ENCODE measurements at regions not wholly inside any gene's neighbourhood (a gene's known extent, or its start where the extent isn't known, plus 50 kb on each side); places are given as distances from the start of the nearest gene placed in this dataset.

DNA sequence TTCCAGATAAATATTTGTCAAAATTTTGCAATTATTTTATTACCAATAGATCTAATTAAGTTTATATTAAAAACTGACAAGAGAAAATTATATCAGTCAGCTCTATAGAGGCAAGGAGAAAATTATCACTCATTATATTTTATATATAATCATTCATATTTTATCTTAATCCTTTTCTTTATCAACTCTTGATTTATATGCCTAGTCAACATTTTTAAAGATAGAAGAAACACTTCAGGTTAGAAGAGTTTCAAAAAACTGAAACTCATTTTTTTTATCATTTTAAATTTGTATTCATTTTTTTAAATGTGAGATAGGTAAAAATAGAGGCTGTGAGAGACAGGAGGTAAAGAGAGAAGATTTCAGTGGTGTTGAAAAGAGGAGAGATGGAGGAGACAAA, 217.3 kb upstream of the P2RY1 start:
- no peak for TF ChIP-seq CTCF (IDR thresholded peaks at IDR 0.05; ENCODE audit: insufficient read depth, low read depth, low read length)
- DNase-seq (ENCODE audit: low read depth): no peak
- H3K4me3 ChIP-seq (ENCODE audit: low read depth, low read length): no peak overlapping the region

DNA sequence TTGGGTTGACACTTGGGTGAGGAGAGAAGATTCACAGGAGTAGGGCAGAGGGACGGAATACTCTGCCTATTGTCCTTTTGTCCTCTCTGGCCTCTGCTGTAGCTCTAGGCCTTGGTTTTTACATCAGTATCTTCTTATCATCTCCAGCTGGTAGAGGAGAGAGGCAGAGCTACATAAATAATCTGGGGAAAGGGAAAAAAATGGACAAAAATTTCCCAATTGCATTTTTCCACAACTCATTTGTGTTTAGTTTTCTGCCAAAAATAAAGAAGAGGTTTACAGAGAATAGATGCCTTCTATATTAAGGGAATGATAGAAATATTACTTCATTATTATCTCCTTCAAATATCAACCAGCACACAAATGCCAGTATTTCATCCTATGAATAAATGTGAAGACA, 216.4 kb upstream of the P2RY1 start:
- TF ChIP-seq CTCF (IDR thresholded peaks at IDR 0.05; ENCODE audit: insufficient read depth, low read depth, low read length): no peak
- DNase-seq (ENCODE audit: low read depth): no peak
- H3K4me3 ChIP-seq (ENCODE audit: low read depth, low read length): no peak overlapping the region

GRCh38 chr3:152619691-152620090, 215.2 kb upstream of the P2RY1 start:
- no peak overlapping the region for H3K4me3 ChIP-seq (ENCODE audit: low read depth, low read length)
- no peak for TF ChIP-seq CTCF (IDR thresholded peaks at IDR 0.05; ENCODE audit: insufficient read depth, low read depth, low read length)
- DNase-seq (ENCODE audit: low read depth): no peak

GRCh38 chr3:152620395-152620794, 214.5 kb upstream of the P2RY1 start:
- no peak for TF ChIP-seq CTCF (IDR thresholded peaks at IDR 0.05; ENCODE audit: insufficient read depth, low read depth, low read length)
- no peak for DNase-seq (ENCODE audit: low read depth)
- H3K4me3 ChIP-seq (ENCODE audit: low read depth, low read length): no peak overlapping the region

GRCh38 chr3:152621006-152621868, 213.7 kb upstream of the P2RY1 start:
- no peak for TF ChIP-seq CTCF (IDR thresholded peaks at IDR 0.05; ENCODE audit: insufficient read depth, low read depth, low read length)
- H3K4me3 ChIP-seq (ENCODE audit: low read depth, low read length): no peak overlapping the region
- DNase-seq (ENCODE audit: low read depth): no peak

- H3K4me3 ChIP-seq (ENCODE audit: low read depth, low read length): no peak overlapping the region
- DNase-seq (ENCODE audit: low read depth): no peak
- TF ChIP-seq CTCF (IDR thresholded peaks at IDR 0.05; ENCODE audit: insufficient read depth, low read depth, low read length): no peak
Measured at GRCh38 chr3:152621967-152622810, 212.7 kb upstream of the P2RY1 start.

All from fibroblast of villous mesenchyme (primary cell).